DMS153 treated with DMSO at 0.1 percent for 48 hours (cell line): ENCODE measurements at regions not wholly inside any gene's neighbourhood (a gene's known extent, or its start where the extent isn't known, plus 50 kb on each side); places are given as distances from the start of the nearest gene placed in this dataset.

ENCODE experiments used
- DNase-seq: peaks from one replicate; lab custom pipeline; 2025; ENCODE audit not compliant: unreplicated experiment; lab: John Stamatoyannopoulos, UW

DNA sequence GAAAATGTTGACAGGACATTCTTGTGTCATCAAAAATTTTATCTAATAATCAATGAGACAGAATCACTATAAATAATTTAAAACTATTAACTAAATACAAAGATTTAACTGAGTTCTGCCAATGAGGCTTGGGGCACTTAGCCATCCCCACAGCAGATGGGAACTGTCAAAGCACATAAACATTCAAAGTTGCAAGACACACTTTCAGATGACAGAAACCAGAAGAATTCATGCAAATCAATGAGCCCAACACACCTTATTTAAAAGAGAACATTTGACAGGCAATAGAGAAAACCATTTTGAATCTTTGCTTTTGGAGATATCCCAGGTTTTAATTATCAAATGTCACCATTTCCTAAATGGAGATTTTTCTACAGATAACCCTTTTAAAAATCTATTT, 566.2 kb downstream of the IRS1 start:
- DNase-seq: no peak

DNA sequence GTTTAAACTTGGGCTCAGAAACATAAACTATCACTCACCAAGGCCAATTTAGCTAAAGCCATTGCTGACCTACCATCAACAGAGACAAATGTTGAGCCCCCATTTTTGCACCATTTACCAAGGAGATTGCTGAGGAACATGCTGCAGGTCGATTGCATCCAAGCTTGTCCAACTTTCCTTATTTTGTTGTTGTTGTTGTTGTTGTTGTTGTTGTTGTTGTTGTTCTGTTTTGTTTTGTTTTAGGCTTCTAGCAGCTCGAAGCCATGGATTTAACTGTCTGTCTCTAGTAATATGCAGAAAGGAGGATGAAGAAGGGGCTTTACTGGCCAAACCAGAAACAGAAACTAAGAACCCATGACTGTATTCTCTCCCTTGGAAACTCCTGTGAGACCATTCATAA, 571.5 kb downstream of the IRS1 start:
- DNase-seq: no peak

GRCh38 chr2:226227341-226227740, 572.3 kb downstream of the IRS1 start:
- no peak for DNase-seq

GRCh38 chr2:226223704-226224103, 575.9 kb downstream of the IRS1 start:
- DNase-seq: no peak

GRCh38 chr2:226220511-226220910, 579.1 kb downstream of the IRS1 start:
- no peak for DNase-seq

DNA sequence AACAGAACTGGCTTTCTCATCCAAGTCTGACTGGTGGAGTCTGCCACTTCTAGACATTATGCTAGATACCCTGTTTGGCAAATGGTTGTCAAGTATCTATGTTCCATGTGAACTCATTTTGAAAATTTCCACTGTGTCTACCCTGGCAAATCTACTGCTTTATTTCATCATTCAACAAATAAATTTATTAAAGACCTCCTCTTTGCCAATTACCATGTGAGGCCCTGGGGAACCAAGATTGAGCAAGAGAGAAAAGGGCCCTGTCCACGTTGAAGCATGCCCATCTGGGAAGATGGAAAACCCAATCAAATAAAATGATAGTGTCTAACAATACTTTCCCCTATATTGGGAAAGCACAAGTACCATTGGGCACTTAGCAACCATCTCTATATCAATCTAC, 582.4 kb downstream of the IRS1 start:
- DNase-seq: no peak

DNA sequence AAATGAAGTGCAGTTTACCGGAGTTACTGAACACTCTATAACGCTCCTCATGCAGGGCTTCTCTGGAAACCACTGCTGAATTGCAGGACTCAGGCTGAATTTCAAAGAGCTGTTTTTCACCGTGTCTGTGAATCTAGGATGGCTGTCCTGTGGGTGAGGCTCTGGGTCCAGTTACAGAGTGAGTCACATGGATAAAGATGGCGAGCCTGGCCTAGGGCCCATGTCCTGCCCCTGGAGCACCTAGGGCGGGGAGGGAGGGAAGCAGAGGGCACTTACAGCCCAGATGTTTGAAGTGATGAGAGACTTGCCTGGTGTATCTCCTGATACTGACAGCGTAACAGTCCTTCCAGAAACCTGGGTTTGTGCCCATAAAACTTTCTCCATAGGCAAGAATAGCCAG, 583.0 kb downstream of the IRS1 start:
- DNase-seq: no peak

DNA sequence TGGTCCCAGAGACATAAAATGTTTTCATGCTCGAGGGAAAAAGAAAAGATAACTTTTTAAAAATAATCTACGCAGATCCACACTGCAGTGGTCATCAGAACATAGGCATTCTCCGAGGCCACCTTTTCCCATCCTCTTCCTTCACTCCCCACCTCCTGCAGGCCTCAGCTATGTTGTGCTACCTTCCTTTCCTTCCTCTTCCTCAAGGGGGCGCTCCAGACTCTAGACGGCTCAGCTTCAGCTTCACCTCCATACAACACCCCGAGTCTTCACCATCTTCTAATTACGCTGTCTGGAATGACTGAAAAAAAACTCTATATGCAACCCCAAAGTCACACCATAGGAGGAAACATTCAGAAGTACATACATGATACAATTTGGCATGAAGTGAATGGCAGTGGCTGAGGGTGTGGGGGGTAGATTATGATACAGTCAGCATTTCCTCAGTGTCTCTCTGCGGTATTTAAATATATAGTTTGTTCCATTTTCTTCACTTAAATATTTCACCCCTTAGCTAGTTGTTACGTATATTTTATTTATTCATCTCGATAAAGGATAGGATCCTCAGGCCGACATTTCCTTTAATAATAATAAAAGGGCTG, 583.6 kb downstream of the IRS1 start:
- DNase-seq: no peak

DNA sequence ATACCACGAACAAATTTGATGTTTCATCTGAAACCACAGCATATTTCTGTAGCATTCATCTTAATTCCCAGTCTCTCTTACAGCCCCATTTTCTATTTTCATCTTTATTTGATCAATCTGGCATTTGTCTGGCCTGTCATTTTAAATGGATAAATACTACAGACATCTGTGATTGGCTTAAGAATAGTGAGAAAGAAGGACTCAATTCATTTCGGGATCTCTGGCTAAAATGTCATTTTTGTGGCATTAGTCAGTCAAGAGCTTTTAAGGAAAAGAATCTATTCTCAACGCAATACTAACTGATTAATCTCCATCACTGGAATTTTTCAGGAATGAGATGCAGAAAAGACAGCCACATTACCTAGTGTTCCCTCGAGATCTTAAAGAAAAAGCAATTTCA, 585.9 kb downstream of the IRS1 start:
- DNase-seq: no peak

DNA sequence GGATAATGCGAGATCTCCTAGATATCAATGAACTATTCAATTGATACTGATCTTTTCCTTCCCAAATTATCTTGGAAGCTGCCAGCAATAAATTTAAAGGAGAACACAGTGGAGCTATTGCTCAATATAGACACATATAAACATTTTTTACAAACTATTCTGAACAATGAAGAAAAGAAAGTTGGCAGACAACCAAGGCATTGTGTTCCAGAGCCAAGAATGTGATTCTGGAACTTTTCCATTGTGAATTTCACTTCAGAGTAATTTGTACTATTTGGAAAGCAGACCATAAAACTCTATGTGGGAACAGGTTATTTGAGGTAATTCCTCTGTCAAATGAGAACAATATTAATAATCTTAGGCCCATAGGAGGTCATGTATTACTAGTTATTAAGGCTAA, 588.2 kb downstream of the IRS1 start:
- DNase-seq: no peak

- no peak for DNase-seq
These were observed 590.9 kb downstream of the IRS1 start for GRCh38 chr2:226208726-226209125.

- DNase-seq: no peak
These were observed 591.9 kb downstream of the IRS1 start for GRCh38 chr2:226207671-226208070.

DNA sequence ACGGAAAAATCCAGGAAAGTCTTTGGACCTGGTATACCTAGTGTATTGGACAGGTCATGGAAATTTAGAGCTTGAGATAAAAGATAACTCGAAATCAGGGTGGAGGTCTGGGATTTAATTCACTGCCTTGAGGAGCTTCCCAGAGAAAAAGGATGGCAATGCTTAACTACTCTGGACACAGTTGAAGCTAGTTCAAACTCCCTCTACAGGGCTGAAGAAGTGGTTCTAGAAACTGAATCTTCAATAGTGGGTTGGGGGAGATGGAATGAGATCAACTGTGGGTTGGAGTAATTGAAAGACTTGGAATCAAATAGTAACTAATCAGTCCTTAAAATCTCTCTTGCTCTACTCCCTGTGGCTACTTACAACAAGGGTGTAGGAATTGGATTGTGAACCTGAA, 600.1 kb downstream of the IRS1 start:
- no peak for DNase-seq

GRCh38 chr2:226198956-226199355, 600.7 kb downstream of the IRS1 start:
- no peak for DNase-seq

DNA sequence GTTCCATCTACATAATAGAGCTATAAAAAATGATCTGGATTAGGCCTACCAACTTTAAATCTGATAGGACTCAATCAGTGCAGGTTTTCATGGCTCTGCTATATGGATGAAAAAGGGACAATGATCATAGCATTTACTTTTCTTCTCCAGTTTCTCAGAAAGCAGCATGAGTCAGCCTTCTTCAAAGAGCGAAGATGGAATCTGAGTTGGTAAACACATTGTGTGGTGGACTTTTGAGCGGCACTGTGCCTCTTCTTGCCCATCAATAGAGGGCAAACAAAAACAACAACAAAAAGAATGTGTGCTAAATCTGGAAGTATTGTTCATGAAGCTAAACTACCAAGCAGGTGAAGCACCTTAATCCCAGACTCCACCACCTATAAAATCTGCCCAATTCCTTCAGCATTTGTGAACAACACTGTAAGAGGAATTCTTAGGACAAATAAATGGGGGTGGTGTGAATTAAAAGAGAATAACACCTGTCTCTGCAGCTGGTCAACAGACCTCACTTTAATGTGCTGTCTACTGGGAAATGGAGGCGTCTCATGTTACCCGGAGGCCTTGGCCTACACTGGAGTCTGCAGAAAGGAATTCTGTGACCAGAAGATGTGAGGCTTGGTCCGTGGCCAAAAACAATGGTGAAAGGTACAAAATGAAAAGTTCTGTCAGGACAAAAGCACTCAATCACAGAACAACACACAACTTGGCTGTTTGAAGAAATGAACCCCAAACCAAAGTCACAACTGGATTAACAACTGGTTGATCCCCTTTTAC, 609.0 kb downstream of the IRS1 start:
- no peak for DNase-seq

- no peak for DNase-seq
These were observed 610.6 kb downstream of the IRS1 start for GRCh38 chr2:226189061-226189460.

- no peak for DNase-seq
These were observed 612.0 kb downstream of the IRS1 start for GRCh38 chr2:226187616-226188015.

DNA sequence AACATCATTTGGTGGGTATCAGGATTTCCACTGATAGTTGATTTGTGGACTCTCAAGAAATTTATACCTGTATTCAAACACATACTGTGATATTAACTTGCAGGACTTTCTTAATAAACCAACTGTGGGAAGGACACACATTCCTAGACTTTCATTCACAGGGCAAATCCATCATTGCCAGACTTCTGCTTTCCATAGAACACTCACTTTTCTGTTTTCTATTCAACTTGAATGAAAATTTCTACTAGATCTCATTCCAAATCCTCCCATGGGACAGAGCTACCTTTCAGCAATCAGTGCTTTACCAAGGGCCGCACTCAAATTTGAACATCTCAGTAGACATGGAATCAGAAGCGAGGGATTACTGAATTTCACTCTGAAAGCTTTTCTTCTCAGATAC, 612.5 kb downstream of the IRS1 start:
- no peak for DNase-seq

- no peak for DNase-seq
These were observed 613.9 kb downstream of the IRS1 start for GRCh38 chr2:226185616-226186211.

GRCh38 chr2:226184940-226185615, 614.5 kb downstream of the IRS1 start:
- no peak for DNase-seq

DNA sequence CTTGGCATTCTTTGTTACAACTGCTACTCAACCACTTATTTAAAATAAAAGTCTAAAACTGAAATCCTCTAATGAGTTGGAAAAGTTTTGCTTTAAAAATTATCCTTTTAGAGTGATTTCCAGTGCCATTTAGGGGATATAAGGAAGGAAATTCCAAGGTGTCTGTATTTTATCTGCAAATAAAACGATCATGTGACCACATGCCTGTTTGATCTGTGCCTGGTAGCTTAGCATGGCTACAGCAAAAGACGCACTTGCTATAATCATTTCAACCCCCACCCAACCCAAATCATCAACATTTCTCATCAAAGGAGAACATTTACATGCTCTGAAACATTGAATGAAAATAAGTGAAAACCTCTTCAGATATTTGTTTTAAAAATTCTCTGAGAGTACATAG, 615.1 kb downstream of the IRS1 start:
- no peak for DNase-seq

DNA sequence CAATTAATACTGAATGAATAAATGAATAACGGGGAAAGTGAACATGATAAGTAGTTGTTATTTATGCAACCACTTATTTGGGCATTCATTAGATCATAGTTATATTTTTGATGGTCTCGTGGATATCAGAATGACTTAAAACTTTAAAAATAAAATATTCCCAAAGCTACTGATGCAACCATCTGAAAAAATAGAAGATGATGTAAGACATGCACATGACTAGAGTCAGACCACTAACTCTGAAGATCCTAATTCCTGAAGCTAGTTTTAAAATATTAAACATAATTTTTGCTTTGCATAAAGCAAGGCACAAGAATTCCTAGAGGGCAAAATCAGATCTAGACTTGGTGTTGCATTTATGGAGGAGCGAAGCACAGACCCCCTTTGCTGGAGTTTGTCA, 616.1 kb downstream of the IRS1 start:
- no peak for DNase-seq
